Gastrocnemius medialis (tissue), 4 donors: ENCODE measurements at regions not wholly inside any gene's neighbourhood (a gene's known extent, or its start where the extent isn't known, plus 50 kb on each side); places are given as distances from the start of the nearest gene placed in this dataset.
"Not testable (repeated sequence)": the region's sequence is repeated elsewhere in the genome, so short reads cannot be mapped to it uniquely, and the experiment has no call there.

ENCODE experiments used
- POLR2A ChIP-seq, 2 donors: fragments of 450-650 bp; IDR thresholded peaks; one replicate each; pipeline ENCODE4 v1.6.1; 2017; ENCODE audit warnings: antibody characterized with exemption in 2 of 2, mild to moderate bottlenecking in 2 of 2, moderate library complexity in 2 of 2
- TF ChIP-seq, protein P1 (sequence below), 5 experiments: fragments of 450-650 bp in 3 of 5; fragments of 200-600 bp in 2 of 5; sonication (generic) in 2 of 5; IDR thresholded peaks in 4 of 5; conservative IDR thresholded peaks in 1 of 5; 1 replicate in 4 of 5; 2 replicates in 1 of 5; pipeline ENCODE4 v1.5.1; 2016 to 2019; ENCODE audit warnings: antibody characterized with exemption in 5 of 5, mild to moderate bottlenecking in 3 of 5, moderate library complexity in 3 of 5

DNA sequence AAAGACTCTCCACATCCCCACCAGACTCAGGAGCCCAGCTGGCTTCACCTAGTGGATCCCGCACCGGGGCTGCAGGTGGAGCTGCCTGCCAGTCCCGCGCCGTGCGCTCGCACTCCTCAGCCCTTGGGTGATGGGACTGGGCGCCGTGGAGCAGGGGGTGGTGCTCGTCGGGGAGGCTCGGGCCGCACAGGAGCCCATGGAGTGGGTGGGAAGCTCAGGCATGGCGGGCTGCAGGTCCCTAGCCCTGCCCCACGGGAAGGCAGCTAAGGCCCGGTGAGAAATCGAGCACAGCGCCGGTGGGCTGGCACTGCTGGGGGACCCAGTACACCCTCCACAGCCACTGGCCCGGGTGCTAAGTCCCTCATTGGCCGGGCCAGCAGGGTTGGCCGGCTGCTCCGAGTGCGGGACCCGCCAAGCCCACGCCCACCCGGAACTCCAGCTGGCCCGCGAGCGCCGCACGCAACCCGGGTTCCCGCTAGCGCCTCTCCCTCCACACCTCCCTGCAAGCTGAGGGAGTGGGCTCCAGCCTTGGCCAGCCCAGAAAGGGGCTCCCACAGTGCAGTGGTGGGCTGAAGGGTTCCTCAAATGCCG, 93.2 kb upstream of the CCBE1 start:
- TF ChIP-seq, protein P1, sequence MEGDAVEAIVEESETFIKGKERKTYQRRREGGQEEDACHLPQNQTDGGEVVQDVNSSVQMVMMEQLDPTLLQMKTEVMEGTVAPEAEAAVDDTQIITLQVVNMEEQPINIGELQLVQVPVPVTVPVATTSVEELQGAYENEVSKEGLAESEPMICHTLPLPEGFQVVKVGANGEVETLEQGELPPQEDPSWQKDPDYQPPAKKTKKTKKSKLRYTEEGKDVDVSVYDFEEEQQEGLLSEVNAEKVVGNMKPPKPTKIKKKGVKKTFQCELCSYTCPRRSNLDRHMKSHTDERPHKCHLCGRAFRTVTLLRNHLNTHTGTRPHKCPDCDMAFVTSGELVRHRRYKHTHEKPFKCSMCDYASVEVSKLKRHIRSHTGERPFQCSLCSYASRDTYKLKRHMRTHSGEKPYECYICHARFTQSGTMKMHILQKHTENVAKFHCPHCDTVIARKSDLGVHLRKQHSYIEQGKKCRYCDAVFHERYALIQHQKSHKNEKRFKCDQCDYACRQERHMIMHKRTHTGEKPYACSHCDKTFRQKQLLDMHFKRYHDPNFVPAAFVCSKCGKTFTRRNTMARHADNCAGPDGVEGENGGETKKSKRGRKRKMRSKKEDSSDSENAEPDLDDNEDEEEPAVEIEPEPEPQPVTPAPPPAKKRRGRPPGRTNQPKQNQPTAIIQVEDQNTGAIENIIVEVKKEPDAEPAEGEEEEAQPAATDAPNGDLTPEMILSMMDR (IDR thresholded peaks at IDR 0.05 in 4 of 5, conservative IDR thresholded peaks at IDR 0.05 in 1 of 5), result not testable (repeated sequence)
- TF ChIP-seq POLR2A (IDR thresholded peaks at IDR 0.05), result not testable (repeated sequence)
